ENCODE measurements at regions not wholly inside any gene's neighbourhood (a gene's known extent, or its start where the extent isn't known, plus 50 kb on each side); places are given as distances from the start of the nearest gene placed in this dataset.

DNA sequence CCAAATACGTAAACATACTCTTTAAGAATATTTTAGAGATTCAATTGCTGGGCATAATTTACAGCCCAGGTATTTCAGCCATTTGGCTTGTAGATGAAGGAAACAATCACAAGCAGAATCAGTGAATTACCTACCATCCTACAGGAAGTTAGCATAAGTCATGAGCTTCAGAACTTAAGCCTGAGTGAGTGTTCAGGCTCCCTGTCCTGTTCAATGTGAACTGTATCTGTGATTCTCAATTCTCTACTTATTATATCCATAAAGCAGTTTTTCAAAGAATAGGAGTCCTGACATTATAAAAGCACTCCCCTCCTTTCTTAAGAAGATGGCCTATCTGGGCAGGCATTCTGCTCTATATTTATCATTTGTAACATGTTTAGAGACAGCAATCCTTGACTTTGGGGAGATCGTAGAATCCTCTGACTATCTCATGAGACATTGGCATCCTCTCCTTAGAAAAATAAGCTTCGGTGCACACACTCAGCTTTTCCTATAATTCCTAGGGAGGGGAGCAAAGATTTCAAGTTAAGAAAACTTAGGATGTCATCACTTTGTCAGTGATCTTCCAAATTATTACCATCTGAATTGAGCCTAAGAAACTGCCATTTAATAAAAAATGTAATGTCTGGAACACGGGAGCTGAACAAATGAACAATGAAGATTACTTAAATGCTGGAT is 645.2 kb upstream of the IGFBP3 start:
- DNase-seq (ENCODE audit: extremely low read depth, low read depth), result no peak
- TF ChIP-seq CTCF (IDR thresholded peaks at IDR 0.05; ENCODE audit: low read depth, low read length, missing control alignments), result no peak
- no peak overlapping the region for H3K4me3 ChIP-seq (replicated peaks; ENCODE audit: low read depth, low read length)

GRCh38 chr7:46565253-46566096 is 644.4 kb upstream of the IGFBP3 start:
- H3K4me3 ChIP-seq (replicated peaks; ENCODE audit: low read depth, low read length), result no peak overlapping the region
- TF ChIP-seq CTCF (IDR thresholded peaks at IDR 0.05; ENCODE audit: low read depth, low read length, missing control alignments), result no peak
- DNase-seq (ENCODE audit: extremely low read depth, low read depth), result no peak

DNA sequence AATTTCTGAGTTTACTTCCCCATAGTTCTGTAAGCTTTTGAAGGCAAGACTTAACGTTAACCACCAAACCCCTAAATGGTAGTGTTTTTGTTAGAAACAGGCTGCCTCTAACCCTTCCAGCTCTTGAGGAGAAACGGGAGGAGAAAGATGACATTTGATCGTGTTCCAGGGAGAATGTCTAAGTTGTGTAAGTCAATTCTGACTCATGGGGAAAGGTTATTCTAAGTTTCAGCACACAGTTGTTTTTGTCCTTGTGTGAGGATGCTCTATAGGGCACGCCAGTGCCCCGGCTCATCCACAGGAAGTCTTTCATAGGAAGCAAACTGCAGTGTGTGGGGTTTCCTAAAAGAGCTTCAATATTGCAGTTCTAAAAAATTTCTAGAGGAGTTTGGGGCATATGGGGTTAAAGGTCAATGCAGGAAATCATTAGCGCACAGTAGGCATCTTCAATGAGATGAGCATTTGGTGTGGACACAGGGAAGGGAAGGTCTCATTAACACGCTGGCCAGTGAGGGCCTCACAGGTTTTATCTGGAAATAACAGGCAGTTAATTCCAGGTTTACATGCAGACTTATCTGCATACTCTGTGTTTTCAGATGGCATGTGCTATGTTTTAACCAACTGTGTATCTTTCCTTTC is 638.2 kb upstream of the IGFBP3 start:
- no peak for DNase-seq (ENCODE audit: extremely low read depth, low read depth)
- no peak for TF ChIP-seq CTCF (IDR thresholded peaks at IDR 0.05; ENCODE audit: low read depth, low read length, missing control alignments)
- H3K4me3 ChIP-seq (replicated peaks; ENCODE audit: low read depth, low read length), result no peak overlapping the region

GRCh38 chr7:46558482-46559193 is 637.6 kb upstream of the IGFBP3 start:
- no peak for TF ChIP-seq CTCF (IDR thresholded peaks at IDR 0.05; ENCODE audit: low read depth, low read length, missing control alignments)
- no peak for DNase-seq (ENCODE audit: extremely low read depth, low read depth)
- no peak overlapping the region for H3K4me3 ChIP-seq (replicated peaks; ENCODE audit: low read depth, low read length)

GRCh38 chr7:46557781-46558180 is 636.7 kb upstream of the IGFBP3 start:
- no peak overlapping the region for H3K4me3 ChIP-seq (replicated peaks; ENCODE audit: low read depth, low read length)
- DNase-seq (ENCODE audit: extremely low read depth, low read depth), result no peak
- no peak for TF ChIP-seq CTCF (IDR thresholded peaks at IDR 0.05; ENCODE audit: low read depth, low read length, missing control alignments)

- no peak for DNase-seq (ENCODE audit: extremely low read depth, low read depth)
- H3K4me3 ChIP-seq (replicated peaks; ENCODE audit: low read depth, low read length), result no peak overlapping the region
- no peak for TF ChIP-seq CTCF (IDR thresholded peaks at IDR 0.05; ENCODE audit: low read depth, low read length, missing control alignments)
Observed at GRCh38 chr7:46557295-46557711, 636.2 kb upstream of the IGFBP3 start.

All from HFF-Myc (cell line).